SH-SY5Y (cell line): ENCODE measurements at regions not wholly inside any gene's neighbourhood (a gene's known extent, or its start where the extent isn't known, plus 50 kb on each side); places are given as distances from the start of the nearest gene placed in this dataset.

Source experiments
- GATA2 ChIP-seq: IDR thresholded peaks from 2 replicates; pipeline ENCODE4 v1.6.1; 2011; ENCODE audit warnings: mild to moderate bottlenecking, low read depth, low read length
- GATA3 ChIP-seq: IDR thresholded peaks from 2 replicates; pipeline ENCODE4 v1.6.1; 2011; ENCODE audit warnings: low read depth, mild to moderate bottlenecking, low read length, moderate library complexity

DNA sequence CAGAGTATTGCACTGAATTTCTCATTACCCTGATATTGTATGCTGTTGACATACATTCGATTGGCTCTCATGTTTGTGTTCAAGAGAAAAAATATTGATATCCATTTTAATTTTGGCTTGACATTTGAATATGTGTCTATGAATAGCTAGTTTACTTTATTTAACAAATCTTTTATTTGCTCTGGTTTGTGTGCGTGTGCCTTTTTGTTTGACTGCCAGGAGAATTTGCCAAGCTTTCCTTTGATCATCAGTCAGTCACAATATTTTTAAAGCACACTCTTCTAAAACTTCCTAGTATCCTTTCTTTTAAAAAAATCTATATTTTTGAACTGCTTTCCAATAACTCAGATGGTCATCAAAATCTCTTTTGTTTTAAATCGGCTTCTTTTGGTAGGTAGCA is 179.3 kb upstream of the FLRT2 start:
- TF ChIP-seq GATA3 (no peak), GATA2 (no peak)

DNA sequence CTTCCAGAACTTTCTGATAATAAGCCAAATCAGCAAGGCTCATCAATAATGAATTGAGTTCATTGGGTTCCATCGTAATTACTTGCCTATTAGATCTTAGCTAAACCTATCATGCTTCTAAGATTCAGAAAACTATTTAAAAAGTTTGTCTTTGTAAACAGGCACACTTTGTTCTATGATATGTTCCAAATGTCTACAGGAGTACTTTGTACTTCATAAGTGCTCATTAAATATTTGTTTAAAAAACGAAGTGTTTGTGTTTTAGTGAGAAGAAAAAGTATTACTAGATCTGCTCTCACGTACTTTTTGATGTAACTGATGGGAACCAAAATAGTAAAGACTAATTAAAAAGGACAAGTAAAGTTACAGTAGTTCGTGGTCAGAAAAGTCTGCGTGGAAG is 172.8 kb upstream of the FLRT2 start:
- TF ChIP-seq GATA3 = no peak
- TF ChIP-seq GATA2 = no peak

DNA sequence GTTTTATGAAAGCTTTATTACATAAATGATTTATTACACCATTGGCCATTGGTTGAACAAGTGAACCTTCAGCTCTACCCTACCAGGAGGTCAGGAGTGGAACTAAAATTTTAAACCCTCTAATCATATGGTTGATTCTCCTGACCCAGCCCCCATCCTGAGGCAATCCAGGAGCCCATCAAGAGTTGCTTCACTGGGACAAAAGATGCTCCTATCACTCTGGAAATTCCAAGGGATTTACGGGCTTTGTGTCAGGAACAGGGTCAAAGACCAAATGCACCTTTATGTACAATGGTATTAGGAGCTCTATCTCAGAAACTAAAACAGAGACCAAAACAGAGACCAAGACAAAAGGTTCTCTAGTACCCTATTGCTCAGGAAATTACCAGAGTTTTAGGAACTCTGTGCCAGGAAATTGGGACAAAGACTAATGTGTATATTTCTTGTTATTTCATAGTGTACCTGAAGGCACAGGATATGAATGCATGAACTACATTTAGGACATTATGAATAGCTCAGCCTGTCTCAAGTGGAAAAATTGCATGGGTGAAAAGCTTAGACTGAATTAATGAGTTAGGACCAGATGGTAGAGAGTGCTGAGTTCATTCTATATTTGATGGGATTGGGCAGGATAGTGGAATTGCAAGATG is 171.7 kb upstream of the FLRT2 start:
- TF ChIP-seq GATA3 (no peak), GATA2 (no peak)

DNA sequence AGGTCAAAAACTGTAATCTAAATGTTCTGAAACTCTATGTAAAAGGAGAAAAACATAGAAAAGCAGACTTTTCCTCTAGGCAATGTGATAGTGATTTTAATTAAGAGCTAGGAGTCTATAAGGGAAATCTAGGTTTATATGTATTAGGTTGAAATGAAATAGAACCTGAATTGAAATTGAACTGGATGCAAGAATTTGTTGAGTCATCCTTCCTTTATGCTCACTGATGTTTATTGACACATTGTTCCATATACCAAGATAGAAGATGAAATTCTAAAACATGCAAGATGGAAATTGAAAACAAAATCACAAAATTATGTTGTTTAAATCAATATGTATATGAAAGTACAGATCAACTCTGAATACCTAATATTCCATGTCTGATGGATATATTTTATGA is 170.4 kb upstream of the FLRT2 start:
- TF ChIP-seq GATA3 (no peak), GATA2 (no peak)

DNA sequence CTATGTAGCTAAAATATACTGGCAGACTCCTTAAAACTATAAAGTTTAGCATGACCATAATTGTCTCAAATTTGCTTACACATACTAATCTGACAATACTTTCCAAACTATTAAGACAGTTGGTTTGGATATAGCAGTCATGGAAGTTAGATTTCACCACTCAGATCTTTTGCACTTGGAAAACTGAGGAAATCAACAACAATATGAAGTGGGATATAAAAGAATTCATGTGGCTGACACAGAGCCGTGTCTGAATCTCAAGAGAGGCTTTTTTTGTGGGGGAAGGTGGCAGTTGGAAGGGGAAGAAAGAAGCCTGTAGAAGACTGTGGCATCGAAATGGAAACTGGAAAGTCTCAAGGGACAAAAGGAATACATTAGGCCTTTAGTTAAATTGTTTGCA is 166.6 kb upstream of the FLRT2 start:
- TF ChIP-seq GATA3 = no peak
- TF ChIP-seq GATA2 = no peak

DNA sequence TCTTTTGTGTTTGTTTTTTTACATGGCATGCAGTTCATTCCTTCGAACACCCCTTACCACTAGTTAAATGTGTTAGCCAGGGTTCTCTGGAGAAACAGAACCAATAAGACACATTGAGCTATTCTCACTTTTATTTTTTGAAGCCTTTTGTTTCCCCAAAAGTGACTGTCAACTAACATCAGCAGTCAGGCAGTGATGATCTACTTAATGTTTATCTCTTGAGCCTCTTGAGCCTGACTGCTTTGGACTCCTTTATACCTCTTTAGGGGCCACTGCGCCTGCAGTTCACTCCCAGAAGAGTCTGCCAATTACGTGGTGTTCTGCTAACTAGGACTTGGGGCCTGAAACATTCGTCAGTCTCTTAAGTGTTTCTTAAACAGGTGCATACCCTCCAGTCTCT is 163.7 kb upstream of the FLRT2 start:
- TF ChIP-seq GATA2 (no peak), GATA3 (no peak)

DNA sequence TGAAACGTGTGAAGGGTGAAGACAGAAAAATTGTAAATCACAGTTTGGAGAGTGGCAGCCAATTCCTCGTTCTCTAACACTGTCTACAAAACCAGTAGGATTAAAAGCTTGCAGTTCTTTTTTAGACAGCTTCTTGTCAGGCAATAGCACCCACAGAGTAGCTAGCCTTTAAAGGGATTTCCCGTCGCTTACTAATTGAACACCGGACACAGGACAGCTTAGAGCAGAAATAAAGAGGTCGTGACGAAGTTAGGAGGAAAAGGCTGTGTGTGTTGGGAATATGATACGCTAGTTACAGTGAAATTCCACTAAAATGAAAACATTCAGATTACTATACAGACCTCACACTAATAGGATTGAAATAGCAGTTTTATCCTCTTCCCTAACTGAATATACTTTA is 149.1 kb upstream of the FLRT2 start:
- TF ChIP-seq GATA3 (no peak), GATA2 (no peak)

DNA sequence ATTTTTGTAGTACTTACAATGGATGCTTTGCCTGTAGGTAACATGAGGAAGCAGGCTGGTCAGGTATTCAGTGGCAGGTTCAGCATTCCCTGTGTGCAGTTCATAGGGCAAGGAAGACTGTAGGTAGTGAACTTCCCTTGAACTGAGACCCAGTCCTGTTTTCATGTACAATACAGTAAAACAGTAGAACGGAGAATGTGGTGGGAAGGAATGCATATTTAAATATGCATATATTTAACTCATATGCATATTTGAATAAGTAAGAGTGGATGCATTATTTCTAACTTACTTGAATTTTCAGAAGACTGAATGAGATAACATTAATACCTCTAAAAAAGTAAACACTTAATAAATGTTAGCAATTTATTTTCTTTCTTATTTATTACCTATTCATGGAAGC is 147.6 kb upstream of the FLRT2 start:
- TF ChIP-seq GATA3 (no peak), GATA2 (no peak)

DNA sequence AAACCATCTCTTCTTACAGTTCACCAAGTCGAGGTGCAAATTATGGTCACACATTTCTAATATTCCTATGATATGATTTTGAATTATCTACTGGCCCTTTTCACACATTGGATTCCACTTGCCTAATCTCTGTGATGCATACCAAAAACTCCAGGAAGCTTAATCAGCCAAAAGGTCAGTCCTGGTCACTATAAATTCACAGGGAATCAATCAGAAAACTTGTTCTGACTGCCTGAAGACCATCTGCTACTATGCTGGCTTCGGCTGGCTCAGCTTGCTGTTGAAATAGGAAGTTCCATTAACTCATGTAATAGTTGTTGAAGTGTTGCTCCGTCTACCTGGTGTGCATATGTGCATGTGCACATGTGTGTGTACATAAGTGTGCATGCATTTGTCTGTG is 142.8 kb upstream of the FLRT2 start:
- TF ChIP-seq GATA2 (no peak), GATA3 (no peak)

DNA sequence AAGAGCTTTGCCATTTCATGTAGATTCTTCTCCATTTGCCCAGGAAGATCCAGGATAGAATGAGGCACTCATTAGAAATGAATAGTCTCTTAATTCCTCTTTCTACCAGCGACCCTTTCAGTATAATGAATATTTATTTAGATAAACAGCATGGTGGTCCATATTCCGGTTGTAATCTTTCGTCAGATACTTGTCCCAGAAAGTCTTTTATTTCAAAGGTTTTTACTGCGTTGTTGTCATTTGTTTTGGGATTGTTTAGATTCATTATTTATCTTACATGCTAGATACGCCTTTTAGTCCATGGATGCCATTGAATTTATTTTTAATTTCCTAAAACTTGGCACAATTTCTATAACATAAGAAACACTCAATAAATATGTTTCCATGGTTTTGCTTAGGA is 139.7 kb upstream of the FLRT2 start:
- TF ChIP-seq GATA2 (no peak), GATA3 (no peak)

DNA sequence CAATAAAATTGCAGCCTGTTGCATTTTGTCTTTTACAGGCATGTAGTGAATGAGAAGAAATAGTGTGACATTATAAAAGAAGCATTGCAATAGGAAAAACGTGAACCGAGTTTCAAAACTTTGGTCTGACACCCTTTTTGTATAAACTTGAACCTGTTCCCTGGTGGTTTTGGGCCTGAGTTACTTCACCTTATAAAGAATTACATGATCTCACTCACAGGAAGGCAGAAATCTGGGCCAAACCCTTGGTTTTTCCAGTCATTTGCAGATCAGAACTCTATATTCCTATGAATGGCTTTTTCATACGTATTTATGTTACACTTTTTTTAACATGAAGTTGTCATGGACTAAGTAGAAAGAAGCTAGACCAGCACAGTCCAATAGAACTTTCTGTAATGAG is 138.5 kb upstream of the FLRT2 start:
- TF ChIP-seq GATA3 = no peak
- no peak for TF ChIP-seq GATA2

DNA sequence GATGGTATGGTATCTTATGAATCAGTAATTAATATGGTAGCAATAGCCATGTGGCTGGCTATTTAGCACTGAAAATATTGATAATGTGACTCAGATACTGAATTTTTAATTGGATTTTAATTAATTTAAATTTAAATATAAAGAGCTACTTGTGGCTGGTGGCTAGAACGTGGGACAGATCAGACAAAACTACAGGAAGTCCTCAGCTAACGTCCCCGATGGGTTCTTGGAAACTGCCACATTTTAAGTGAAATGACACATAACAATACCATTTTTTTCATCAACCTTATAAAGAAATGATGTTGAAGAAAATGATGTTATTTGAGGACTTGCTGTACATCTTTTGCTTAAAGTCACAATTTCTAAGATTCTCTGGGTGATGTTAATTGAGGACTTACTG is 138.1 kb upstream of the FLRT2 start:
- TF ChIP-seq GATA2 (no peak), GATA3 (no peak)

DNA sequence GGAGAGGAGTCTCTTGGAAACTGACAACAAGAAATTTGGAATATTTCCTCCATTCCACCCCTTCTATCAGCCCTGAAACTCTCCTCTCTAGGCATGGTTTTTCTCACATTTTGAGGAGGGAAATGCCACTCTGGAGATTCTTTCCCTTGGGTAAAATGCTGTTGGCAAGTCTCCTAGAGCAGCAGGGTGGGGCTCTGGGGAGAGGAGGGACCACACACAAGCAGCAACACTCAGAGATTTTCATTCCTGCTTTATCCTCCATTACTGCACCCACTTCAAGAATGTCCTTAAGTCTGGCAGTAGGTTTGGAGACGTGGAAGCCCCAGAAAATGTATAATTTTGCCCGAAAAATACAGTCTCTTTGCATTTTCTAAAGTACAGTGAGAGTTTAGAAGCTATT is 130.8 kb upstream of the FLRT2 start:
- TF ChIP-seq GATA2 (no peak), GATA3 (no peak)

DNA sequence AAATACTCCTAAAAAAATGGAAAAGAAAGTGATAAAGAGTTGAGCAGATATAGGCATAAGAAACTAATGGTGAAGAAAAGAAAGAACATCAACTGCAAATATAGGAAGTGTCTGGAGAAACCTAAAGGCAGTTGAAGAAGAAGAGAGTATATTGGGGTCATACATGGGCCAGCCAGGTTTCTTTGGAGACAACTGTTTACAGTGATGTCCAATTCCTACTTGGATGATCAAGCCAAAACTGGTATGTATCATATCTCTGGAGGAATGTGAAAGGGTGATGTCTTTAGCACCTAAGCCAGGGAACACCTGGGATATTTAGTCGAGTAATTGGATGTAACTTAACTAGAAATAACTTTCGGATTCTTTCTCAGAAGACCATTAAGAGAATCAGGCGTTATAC is 129.3 kb upstream of the FLRT2 start:
- no peak for TF ChIP-seq GATA2
- no peak for TF ChIP-seq GATA3

DNA sequence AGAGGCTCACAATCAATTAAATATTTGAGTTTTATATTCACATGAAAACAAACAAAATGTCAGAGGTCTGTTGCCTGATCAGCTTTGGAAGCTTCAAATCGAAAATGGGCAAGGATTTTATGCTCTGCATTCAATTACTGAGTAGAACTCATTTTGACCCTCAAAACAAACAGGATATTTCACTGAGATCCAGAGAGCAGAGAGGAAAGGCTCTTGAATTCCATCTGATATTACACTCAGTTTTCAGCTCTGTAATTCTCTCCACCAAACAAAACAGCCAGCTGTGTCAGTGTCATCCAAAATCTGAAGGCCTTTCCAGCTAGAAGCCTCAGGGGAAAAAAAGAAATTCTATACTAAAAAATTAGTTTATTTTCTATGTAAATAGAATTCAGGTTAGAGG is 128.6 kb upstream of the FLRT2 start:
- TF ChIP-seq GATA2 (no peak), GATA3 (no peak)

DNA sequence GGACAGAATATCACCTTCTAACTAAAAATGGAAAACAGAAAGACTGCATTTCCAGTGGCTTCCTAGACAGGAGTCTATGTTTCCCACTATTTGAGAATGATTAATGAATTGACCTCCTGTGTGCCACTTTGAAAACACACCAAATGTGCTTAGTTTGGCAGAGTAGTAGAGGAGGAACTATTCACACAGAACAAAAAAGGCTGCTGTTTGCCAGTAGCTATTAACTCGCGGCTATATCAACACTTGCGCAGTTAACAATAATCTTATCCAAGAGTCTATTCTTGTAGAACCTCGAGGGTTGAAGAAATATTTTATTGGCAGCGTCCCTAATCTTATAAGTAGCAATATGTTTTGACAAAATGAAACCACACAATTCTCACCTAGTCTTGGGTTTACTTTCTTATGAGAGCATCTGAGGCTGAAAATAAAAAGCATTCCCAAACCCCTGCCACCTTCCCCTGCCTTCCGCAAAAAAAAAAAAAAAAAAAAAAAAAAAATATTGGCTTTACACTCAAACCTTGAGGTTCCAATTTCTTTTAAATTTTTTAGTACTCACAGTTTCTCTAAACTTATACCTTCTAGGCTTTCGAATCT is 127.3 kb upstream of the FLRT2 start:
- no peak for TF ChIP-seq GATA3
- TF ChIP-seq GATA2 = no peak
